GM12878 (cell line): ENCODE measurements at regions not wholly inside any gene's neighbourhood (a gene's known extent, or its start where the extent isn't known, plus 50 kb on each side); places are given as distances from the start of the nearest gene placed in this dataset.

Experiments used
- ATAC-seq: fragments of 200-7000 bp; cut with Tn5 transposase; 3 replicates; pipeline ENCODE4 v1.9.1; 2020; ENCODE audit warnings: mild to moderate bottlenecking, moderate library complexity
- BruUV-seq: library from RNA; stranded (reverse); fragments of 400-500 nt; replicated peaks from 2 replicates; lab custom pipeline; 2021; lab: Mats Ljungman, UMichigan
- CTCF ChIA-PET: fragments of 300-600 bp; sonication (Branson Sonifier 250); formaldehyde crosslinking; extraction: SDS; loops from one replicate; lab custom pipeline; 2021; ENCODE audit warnings: inconsistent platforms; lab: Yijun Ruan, JAX
- POLR2A ChIA-PET: fragments of 350-600 bp; formaldehyde crosslinking; extraction: SDS; loops from one replicate; lab custom pipeline; 2021; ENCODE audit warnings: inconsistent platforms; lab: Charles Lee
- RAD21 ChIA-PET: fragments of 300-600 bp; sonication (Branson Sonifier 250); formaldehyde crosslinking; loops from one replicate; lab custom pipeline; 2023; ENCODE audit warnings: antibody characterized with exemption; ENCODE audit not compliant: unreplicated experiment; lab: Charles Lee
- SMC1A ChIA-PET: fragments of 300-600 bp; sonication (Branson Sonifier 250); formaldehyde crosslinking; loops from one replicate; lab custom pipeline; 2023; ENCODE audit not compliant: unreplicated experiment, uncharacterized antibody; lab: Charles Lee
- DNase-seq: peaks from one replicate; pipeline ENCODE4 v3.0.0-alpha.2; 2011; ENCODE audit warnings: low read depth, low spot score
- FAIRE-seq: peaks from 3 replicates; lab custom pipeline; 2011; peaks lifted over from hg19 to GRCh38; lab: Jason Lieb, UNC
- H2AFZ ChIP-seq: 2 replicates; pipeline ENCODE4 v1.6.0; 2011; ENCODE audit warnings: low read depth, low read length, control low read depth; ENCODE audit not compliant: control insufficient read depth
- H3K27ac ChIP-seq: 2 replicates; pipeline ENCODE4 v1.5.1; 2011; ENCODE audit warnings: control low read depth; ENCODE audit not compliant: control insufficient read depth, insufficient read depth
- H3K27me3 ChIP-seq, 2 experiments: replicated peaks in 1 of 2; 2 replicates each; pipeline versions ENCODE4 v1.6.0 to v1.6.1; 2011; ENCODE audit warnings: low read length in 1 of 2; ENCODE audit not compliant: control insufficient read depth in 2 of 2, insufficient read depth in 2 of 2
- H3K36me3 ChIP-seq, 2 experiments: 2 replicates each; pipeline ENCODE4 v1.5.1; 2011; ENCODE audit warnings: low read length in 1 of 2; ENCODE audit not compliant: control insufficient read depth in 2 of 2, insufficient read depth in 2 of 2
- H3K4me1 ChIP-seq: 2 replicates; pipeline ENCODE4 v1.6.1; 2011; ENCODE audit warnings: mild to moderate bottlenecking, low read length, moderate library complexity, mixed read lengths; ENCODE audit not compliant: control insufficient read depth, insufficient read depth
- H3K4me2 ChIP-seq: 2 replicates; pipeline ENCODE4 v1.6.0; 2011; ENCODE audit warnings: control low read depth; ENCODE audit not compliant: control insufficient read depth, insufficient read depth
- H3K4me3 ChIP-seq: fragments of 200-600 bp; sonication (generic); 2 replicates; pipeline ENCODE4 v1.5.1; 2016
- H3K79me2 ChIP-seq: 2 replicates; pipeline ENCODE4 v1.6.0; 2011; ENCODE audit warnings: low read length; ENCODE audit not compliant: control insufficient read depth, insufficient read depth
- H3K9ac ChIP-seq: 2 replicates; pipeline ENCODE4 v1.8.0; 2011; ENCODE audit warnings: low read length, control low read depth, mixed read lengths; ENCODE audit not compliant: control insufficient read depth, insufficient read depth
- H3K9me3 ChIP-seq: replicated peaks from 3 replicates; pipeline ENCODE4 v1.5.1; 2011; ENCODE audit warnings: mild to moderate bottlenecking, low read length; ENCODE audit not compliant: control insufficient read depth, insufficient read depth
- H4K20me1 ChIP-seq: 2 replicates; pipeline ENCODE4 v1.6.0; 2011; ENCODE audit not compliant: control insufficient read depth, insufficient read depth
- BMI1 ChIP-seq: fragments of 450-650 bp; IDR thresholded peaks from 2 replicates; pipeline ENCODE4 v1.6.1; 2016; ENCODE audit warnings: mild to moderate bottlenecking, moderate library complexity, borderline replicate concordance
- BRCA1 ChIP-seq: IDR thresholded peaks from 2 replicates; pipeline ENCODE4 v1.6.1; 2011; ENCODE audit warnings: low read depth, low read length, improper control_type of control experiment
- CEBPZ ChIP-seq: fragments of 150-350 bp; IDR thresholded peaks from 2 replicates; pipeline ENCODE4 v1.6.1; 2016; ENCODE audit warnings: low read depth, low read length
- CTCF ChIP-seq, 3 experiments: IDR thresholded peaks in 2 of 3; conservative IDR thresholded peaks in 1 of 3; 2 replicates each; pipeline ENCODE4 v1.5.1; 2011; ENCODE audit warnings: low read depth in 3 of 3, low read length in 3 of 3, mild to moderate bottlenecking in 3 of 3, control low read depth in 2 of 3, moderate library complexity in 2 of 3, inconsistent platforms in 1 of 3, mixed read lengths in 1 of 3; ENCODE audit not compliant: control insufficient read depth in 2 of 3, insufficient read depth in 1 of 3; ENCODE audit errors: extremely low read depth in 1 of 3
- ELK1 ChIP-seq: IDR thresholded peaks from 2 replicates; pipeline ENCODE4 v1.6.1; 2012; ENCODE audit warnings: low read depth, low read length, improper control_type of control experiment
- IRF3 ChIP-seq: fragments of 450-650 bp; IDR thresholded peaks from 2 replicates; pipeline ENCODE4 v1.6.1; 2014; ENCODE audit warnings: mild to moderate bottlenecking
- NFXL1 ChIP-seq: fragments of 450-650 bp; IDR thresholded peaks from 2 replicates; pipeline ENCODE4 v1.6.1; 2017; ENCODE audit warnings: antibody characterized with exemption, mild to moderate bottlenecking, borderline replicate concordance
- NR2C1 ChIP-seq: fragments of 450-650 bp; IDR thresholded peaks from 2 replicates; pipeline ENCODE4 v1.6.1; 2017; ENCODE audit warnings: antibody characterized with exemption, mild to moderate bottlenecking, moderate library complexity
- RAD21 ChIP-seq: IDR thresholded peaks from 2 replicates; pipeline ENCODE4 v1.6.1; 2011; ENCODE audit warnings: mild to moderate bottlenecking, low read depth, low read length, moderate library complexity; ENCODE audit not compliant: insufficient read depth
- RAD51 ChIP-seq: fragments of 450-650 bp; IDR thresholded peaks from 2 replicates; pipeline ENCODE4 v1.6.1; 2016; ENCODE audit warnings: moderate library complexity, mild to moderate bottlenecking, inconsistent platforms
- SMARCA5 ChIP-seq: fragments of 450-650 bp; IDR thresholded peaks from 2 replicates; pipeline ENCODE4 v1.6.1; 2017; ENCODE audit warnings: mild to moderate bottlenecking
- ZBED1 ChIP-seq: IDR thresholded peaks from 2 replicates; pipeline ENCODE4 v1.6.1; 2016; ENCODE audit warnings: borderline replicate concordance
- ZNF384 ChIP-seq: IDR thresholded peaks from 2 replicates; pipeline ENCODE4 v1.6.1; 2012; ENCODE audit warnings: low read depth, mild to moderate bottlenecking, low read length, improper control_type of control experiment, borderline replicate concordance
- WGBS: methylation state at CpG from one replicate; pipeline ENCODE4 v1.1.6; 2016; ENCODE audit warnings: low lambda C conversion rate; ENCODE audit not compliant: insufficient replicate concordance, insufficient coverage; ENCODE audit errors: missing lambda C conversion rate; 5-methylcytosine and 5-hydroxymethylcytosine counted together
- in situ Hi-C: fragments of 300-500 bp; cut with MboI; formaldehyde crosslinking; loops from 9 replicates; pipeline ENCODE4 v1.14.3; 2018; ENCODE audit warnings: mixed read lengths
- intact Hi-C: fragments of 100-400 bp; cut with micrococcal nuclease; formaldehyde crosslinking; loops from one replicate; pipeline ENCODE4 v1.14.2; 2022; ENCODE audit not compliant: unreplicated experiment

- TF ChIP-seq BMI1 = no peak
- no peak for TF ChIP-seq RAD51
- no peak for TF ChIP-seq CTCF (IDR thresholded peaks at IDR 0.05 in 2 of 3, conservative IDR thresholded peaks at IDR 0.05 in 1 of 3; ENCODE audit: control insufficient read depth in 2 of 3, extremely low read depth in 1 of 3, insufficient read depth in 1 of 3, low read depth in 3 of 3, low read length in 3 of 3)
Measured at GRCh38 chr10:4733150-4733842, 92.7 kb upstream of the AKR1E2 start (continued).

DNA sequence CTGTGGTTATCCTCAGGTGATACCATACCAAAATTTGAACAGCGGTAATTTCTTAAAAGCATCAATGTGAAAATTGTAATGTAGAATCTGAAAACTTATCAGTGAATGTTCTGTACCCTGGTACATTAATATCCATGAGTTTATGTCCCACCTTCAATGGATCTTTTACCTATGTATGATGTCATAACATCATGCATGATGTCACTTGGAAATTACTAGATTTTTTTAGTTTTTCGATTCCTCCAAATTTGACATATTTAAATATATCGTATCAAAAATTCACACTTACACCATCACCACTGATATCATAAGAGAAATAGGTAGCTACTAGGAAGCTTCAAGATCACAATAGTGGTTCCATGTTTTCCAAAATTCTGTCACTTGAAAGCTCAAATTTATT, 95.0 kb upstream of the AKR1E2 start:
- TF ChIP-seq ELK1 = no peak
- no peak for TF ChIP-seq SMARCA5
- TF ChIP-seq ZNF384 = no peak
- no peak for TF ChIP-seq BRCA1
- no peak for TF ChIP-seq RAD21
- no peak for TF ChIP-seq IRF3
- TF ChIP-seq NR2C1 = no peak
- TF ChIP-seq ZBED1 = no peak
- no peak for TF ChIP-seq CEBPZ
- no peak for TF ChIP-seq NFXL1
- DNase-seq (no peak), FAIRE-seq (no peak), ATAC-seq (no peak)
- WGBS = 49% methylated on average over 3 of the region's 3 CpGs
- BruUV-seq = no TSS peak
- Histone ChIP-seq H3K9me3 (no peaks in the 10 kb centered on the region), H3K9ac (no peak overlapping the region), H3K27ac (no peak overlapping the region), H3K36me3 (no peaks in the 10 kb centered on the region), H4K20me1 (no peaks in the 10 kb centered on the region), H3K27me3 (no peaks in the 10 kb centered on the region), H2AFZ (no peak overlapping the region), H3K4me2 (no peak overlapping the region), H3K4me3 (no peak overlapping the region), H3K4me1 (no peaks in the 10 kb centered on the region), H3K79me2 (no peaks in the 10 kb centered on the region)
- intact Hi-C loops = no loop called here
- ChIA-PET CTCF (interaction anchor here (0.6 to 1.5 kb wide), 2 partner anchors 12 to 36 kb away, joined by 4 to 5 read pairs; no protein-coding TSS in a partner anchor), SMC1A (interaction anchor here (1.5 kb wide), 1 partner anchor 9 kb away, joined by 3 read pairs; no protein-coding TSS in a partner anchor), RAD21 (no interaction called here), POLR2A (no interaction called here)
- in situ Hi-C loops = no loop called here
